Hepatocyte (in vitro differentiated cells): ENCODE measurements at regions not wholly inside any gene's neighbourhood (a gene's known extent, or its start where the extent isn't known, plus 50 kb on each side); places are given as distances from the start of the nearest gene placed in this dataset.

Source experiments
- DNase-seq: peaks from one replicate; pipeline ENCODE4 v3.0.0-alpha.2; 2016; ENCODE audit warnings: low spot score
- H2AFZ ChIP-seq: fragments of 200-600 bp; sonication (generic); 2 replicates; pipeline ENCODE4 v1.6.0; 2016; ENCODE audit warnings: antibody characterized with exemption, mild to moderate bottlenecking
- H3K27ac ChIP-seq: fragments of 200-600 bp; sonication (generic); 2 replicates; pipeline ENCODE4 v1.5.1; 2016; ENCODE audit warnings: mild to moderate bottlenecking
- H3K27me3 ChIP-seq: fragments of 200-600 bp; sonication (generic); 2 replicates; pipeline ENCODE4 v1.6.1; 2016
- H3K36me3 ChIP-seq: fragments of 200-600 bp; sonication (generic); replicated peaks from 2 replicates; pipeline ENCODE4 v1.5.1; 2016; ENCODE audit warnings: low read depth; ENCODE audit not compliant: insufficient read depth
- H3K4me1 ChIP-seq: fragments of 200-600 bp; sonication (generic); 2 replicates; pipeline ENCODE4 v1.5.1; 2016; ENCODE audit warnings: mild to moderate bottlenecking, moderate library complexity; ENCODE audit not compliant: insufficient read depth
- H3K4me2 ChIP-seq: fragments of 200-600 bp; sonication (generic); 2 replicates; pipeline ENCODE4 v1.6.0; 2016
- H3K4me3 ChIP-seq: fragments of 200-600 bp; sonication (generic); 2 replicates; pipeline ENCODE4 v1.5.1; 2016; ENCODE audit warnings: mild to moderate bottlenecking
- H3K79me2 ChIP-seq: fragments of 200-600 bp; sonication (generic); 2 replicates; pipeline ENCODE4 v1.6.0; 2017; ENCODE audit warnings: mild to moderate bottlenecking
- H3K9me2 ChIP-seq: fragments of 200-600 bp; sonication (generic); replicated peaks from 2 replicates; pipeline ENCODE4 v1.6.0; 2017; ENCODE audit warnings: mild to moderate bottlenecking; ENCODE audit not compliant: insufficient read depth
- H3K9me3 ChIP-seq: fragments of 200-600 bp; sonication (generic); 2 replicates; pipeline ENCODE4 v1.5.1; 2016; ENCODE audit warnings: low read depth, mild to moderate bottlenecking
- H4K20me1 ChIP-seq: fragments of 200-600 bp; sonication (generic); 2 replicates; pipeline ENCODE4 v1.6.0; 2016; ENCODE audit warnings: mild to moderate bottlenecking; ENCODE audit not compliant: insufficient read depth, poor library complexity, severe bottlenecking
- CTCF ChIP-seq: fragments of 200-600 bp; sonication (generic); IDR thresholded peaks from 2 replicates; pipeline ENCODE4 v1.5.1; 2016; ENCODE audit warnings: antibody characterized with exemption, mild to moderate bottlenecking; ENCODE audit not compliant: poor library complexity
- EZH2 ChIP-seq: fragments of 200-600 bp; sonication (generic); IDR thresholded peaks from 2 replicates; pipeline ENCODE4 v1.6.1; 2016; ENCODE audit warnings: antibody characterized with exemption, mild to moderate bottlenecking, borderline replicate concordance
- EZH2phosphoT487 ChIP-seq: fragments of 200-600 bp; sonication (generic); IDR thresholded peaks from one replicate; pipeline ENCODE4 v1.6.1; 2018; ENCODE audit warnings: antibody characterized with exemption, mild to moderate bottlenecking, low read depth, moderate library complexity; ENCODE audit not compliant: unreplicated experiment, severe bottlenecking
- WGBS: methylation state at CpG from one replicate; pipeline ENCODE4 v1.1.6; 2016; ENCODE audit warnings: low lambda C conversion rate; ENCODE audit errors: missing lambda C conversion rate; 5-methylcytosine and 5-hydroxymethylcytosine counted together

DNA sequence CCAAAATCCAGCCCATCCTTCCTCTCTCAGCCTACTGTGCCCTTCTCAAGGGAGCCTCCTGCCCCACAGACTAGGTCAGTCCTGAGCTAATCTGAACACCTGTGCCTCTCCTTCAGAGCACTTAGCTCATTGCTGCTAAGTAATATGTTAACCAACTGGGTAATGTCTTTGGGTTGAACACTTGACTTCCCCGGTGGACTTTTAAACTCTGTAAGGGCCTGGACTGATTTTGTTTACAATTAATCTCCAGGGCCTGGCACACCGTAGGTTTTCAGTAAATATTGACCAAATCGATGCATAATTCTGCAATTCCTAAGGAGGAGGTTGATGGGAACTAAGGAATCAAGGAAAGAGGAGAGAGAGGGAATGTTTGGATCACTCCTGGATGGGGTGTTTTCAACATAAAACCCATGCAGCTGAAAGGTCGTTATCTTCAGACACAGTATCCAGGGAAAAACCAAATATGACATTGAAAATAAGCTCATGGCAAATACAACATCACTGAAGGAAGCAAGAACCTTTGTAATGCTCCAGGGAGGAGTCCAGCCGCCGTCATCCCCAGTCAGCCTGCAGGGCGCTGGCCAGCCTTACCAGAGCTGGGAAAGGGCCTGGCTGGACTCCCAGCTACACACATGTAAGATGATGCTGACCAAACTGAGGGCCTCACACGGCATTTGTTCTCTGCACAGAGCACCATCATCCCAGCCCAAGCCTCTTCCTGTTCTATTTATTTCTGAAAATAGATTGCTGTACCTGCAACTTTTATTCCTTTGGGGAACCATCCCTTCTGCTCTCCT, 166.3 kb downstream of the C5orf15 start:
- peak; percentile 69 for DNase-seq
- 47% methylated on average over 8 of the region's 8 CpGs for WGBS

DNA sequence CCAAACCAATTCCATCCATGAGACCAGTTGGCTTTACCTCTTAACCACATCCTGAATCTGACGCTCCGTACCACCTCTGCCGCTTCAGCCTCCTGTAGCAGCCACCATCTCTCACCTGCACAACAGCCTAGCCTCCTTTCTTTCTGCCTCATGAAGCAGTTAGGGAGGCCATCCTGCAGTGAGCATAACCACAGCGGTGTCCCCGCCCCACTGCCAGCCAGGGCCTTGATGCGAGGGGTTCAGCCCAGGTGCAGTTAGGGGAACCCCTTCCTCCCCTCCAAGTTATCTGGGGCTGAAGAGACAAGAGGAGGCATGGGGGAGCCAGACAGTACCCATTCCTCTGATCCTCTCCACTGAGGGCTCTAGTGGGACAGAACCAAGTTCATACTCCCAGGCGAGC, 167.0 kb downstream of the C5orf15 start:
- H3K36me3 ChIP-seq = no peaks in the 10 kb centered on the region
- DNase-seq = no peak
- no peak overlapping the region for H3K4me3 ChIP-seq
- WGBS = 96% methylated on average over 7 of the region's 7 CpGs
- no peaks in the 10 kb centered on the region for H3K9me3 ChIP-seq
- no peak overlapping the region for H2AFZ ChIP-seq
- no peaks in the 10 kb centered on the region for H3K79me2 ChIP-seq
- H3K27ac ChIP-seq = no peak overlapping the region
- no peaks in the 10 kb centered on the region for H3K27me3 ChIP-seq
- H3K9me2 ChIP-seq = no peaks in the 10 kb centered on the region
- TF ChIP-seq CTCF (no peak), EZH2 (no peak), EZH2phosphoT487 (no peak)
- no peaks in the 10 kb centered on the region for H4K20me1 ChIP-seq
- no peak overlapping the region for H3K4me2 ChIP-seq
- peaks cover 8% of the 10 kb centered on the region for H3K4me1 ChIP-seq

More for the DNA sequence above, 166.3 kb downstream of the C5orf15 start:
- H3K27me3 ChIP-seq = no peaks in the 10 kb centered on the region
- no peak overlapping the region for H3K27ac ChIP-seq
- TF ChIP-seq CTCF (no peak), EZH2 (no peak), EZH2phosphoT487 (no peak)
- H3K36me3 ChIP-seq = no peaks in the 10 kb centered on the region
- no peak overlapping the region for H3K4me2 ChIP-seq
- no peak overlapping the region for H3K4me3 ChIP-seq
- H3K79me2 ChIP-seq = no peaks in the 10 kb centered on the region
- H2AFZ ChIP-seq = no peak overlapping the region
- H3K4me1 ChIP-seq = peaks cover 8% of the 10 kb centered on the region
- H3K9me3 ChIP-seq = no peaks in the 10 kb centered on the region
- H3K9me2 ChIP-seq = no peaks in the 10 kb centered on the region
- no peaks in the 10 kb centered on the region for H4K20me1 ChIP-seq

DNA sequence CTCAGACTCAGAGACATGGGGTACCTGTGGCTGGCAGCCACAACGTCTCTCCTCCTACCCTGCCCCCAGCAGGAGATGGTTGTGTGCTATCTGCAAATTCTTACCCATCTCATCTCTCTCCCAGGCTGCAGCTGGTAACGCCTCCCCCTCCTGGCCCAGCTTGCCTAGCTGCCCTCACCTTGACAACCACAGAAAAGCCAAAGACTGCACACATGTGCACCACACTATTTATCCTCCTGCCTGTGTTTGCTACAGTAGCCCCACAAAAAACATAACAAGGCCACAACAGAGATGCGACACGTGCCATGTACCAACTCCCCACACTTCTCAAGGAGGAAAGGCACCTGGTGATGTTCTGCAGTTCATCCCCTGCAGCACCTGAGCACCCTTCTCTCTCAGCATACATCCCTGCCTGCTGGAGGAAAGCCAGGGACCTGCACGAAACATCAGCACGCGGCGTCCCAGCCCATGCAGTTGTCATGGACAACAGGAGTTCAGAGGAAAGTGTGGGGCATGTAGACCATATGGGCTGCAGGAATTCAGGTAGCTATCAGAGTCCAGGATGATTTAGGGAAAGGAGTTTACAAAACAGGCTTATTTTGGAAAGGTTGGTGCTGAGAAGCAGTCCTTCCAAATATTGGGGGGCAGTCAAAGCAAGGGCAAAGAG, 168.7 kb downstream of the C5orf15 start:
- Histone ChIP-seq H3K9me3 (no peaks in the 10 kb centered on the region), H3K9me2 (no peaks in the 10 kb centered on the region), H3K79me2 (no peaks in the 10 kb centered on the region), H2AFZ (no peak overlapping the region), H4K20me1 (no peaks in the 10 kb centered on the region), H3K4me1 (peaks cover 8% of the 10 kb centered on the region), H3K4me3 (no peak overlapping the region), H3K36me3 (no peaks in the 10 kb centered on the region), H3K27me3 (no peaks in the 10 kb centered on the region), H3K4me2 (no peak overlapping the region), H3K27ac (no peak overlapping the region)
- WGBS = no CpG with 5 or more reads among the region's 8 CpGs
- no peak for DNase-seq
- TF ChIP-seq CTCF (no peak), EZH2 (no peak), EZH2phosphoT487 (no peak)
